Gastroesophageal sphincter (tissue), 4 donors: ENCODE measurements at regions not wholly inside any gene's neighbourhood (a gene's known extent, or its start where the extent isn't known, plus 50 kb on each side); places are given as distances from the start of the nearest gene placed in this dataset.
"Not testable (repeated sequence)": the region's sequence is repeated elsewhere in the genome, so short reads cannot be mapped to it uniquely, and the experiment has no call there.

Source experiments
- ATAC-seq: fragments of 150-250 bp; one replicate; pipeline ENCODE4 v1.9.1; 2016; ENCODE audit warnings: mild to moderate bottlenecking, moderate library complexity
- H3K27ac ChIP-seq, 4 donors: fragments of 200-600 bp; sonication (generic) in 3 of 4; 1 replicate in 3 of 4; 2 replicates in 1 of 4; pipeline ENCODE4 v1.5.1; 2016 to 2019
- H3K27me3 ChIP-seq: fragments of 200-600 bp; sonication (generic); one replicate; pipeline ENCODE4 v1.5.1; 2019
- H3K36me3 ChIP-seq, 2 donors: fragments of 200-600 bp; sonication (generic); one replicate each; pipeline ENCODE4 v1.5.1; 2019; ENCODE audit warnings: control low read depth in 1 of 2
- H3K4me1 ChIP-seq, 3 donors: fragments of 200-600 bp; sonication (generic); 1 replicate in 2 of 3; 2 replicates in 1 of 3; pipeline ENCODE4 v1.5.1; 2016 to 2019; ENCODE audit warnings: control low read depth in 2 of 3
- H3K4me3 ChIP-seq, 2 donors: fragments of 200-600 bp; sonication (generic); one replicate each; pipeline ENCODE4 v1.5.1; 2019; ENCODE audit warnings: mild to moderate bottlenecking in 1 of 2, moderate library complexity in 1 of 2
- H3K9me3 ChIP-seq, 3 donors: fragments of 200-600 bp; sonication (generic); one replicate each; pipeline ENCODE4 v1.5.1; 2017 to 2019; ENCODE audit warnings: control low read depth in 2 of 3
- EP300 ChIP-seq: sonication (generic); formaldehyde crosslinking; IDR thresholded peaks from one replicate; pipeline ENCODE4 v1.6.1; 2017; ENCODE audit warnings: antibody characterized with exemption, mild to moderate bottlenecking
- POLR2A ChIP-seq, 2 donors: fragments of 450-650 bp; IDR thresholded peaks; one replicate each; pipeline ENCODE4 v1.6.1; 2017; ENCODE audit warnings: antibody characterized with exemption in 2 of 2, mild to moderate bottlenecking in 2 of 2, moderate library complexity in 1 of 2
- POLR2AphosphoS5 ChIP-seq: sonication (generic); formaldehyde crosslinking; IDR thresholded peaks from one replicate; pipeline ENCODE4 v1.6.1; 2017; ENCODE audit warnings: antibody characterized with exemption
- WGBS, 2 donors: methylation state at CpG; one replicate each; pipeline ENCODE4 v1.1.5; 2018; ENCODE audit warnings: low coverage in 1 of 2; 5-methylcytosine and 5-hydroxymethylcytosine counted together
- TF ChIP-seq, protein P1 (sequence below), 4 experiments: fragments of 200-600 bp in 2 of 4; fragments of 450-650 bp in 2 of 4; sonication (generic) in 1 of 4; IDR thresholded peaks; one replicate each; pipeline ENCODE4 v1.5.1; 2017 to 2019; ENCODE audit warnings: antibody characterized with exemption in 4 of 4, mild to moderate bottlenecking in 2 of 4, moderate library complexity in 2 of 4

DNA sequence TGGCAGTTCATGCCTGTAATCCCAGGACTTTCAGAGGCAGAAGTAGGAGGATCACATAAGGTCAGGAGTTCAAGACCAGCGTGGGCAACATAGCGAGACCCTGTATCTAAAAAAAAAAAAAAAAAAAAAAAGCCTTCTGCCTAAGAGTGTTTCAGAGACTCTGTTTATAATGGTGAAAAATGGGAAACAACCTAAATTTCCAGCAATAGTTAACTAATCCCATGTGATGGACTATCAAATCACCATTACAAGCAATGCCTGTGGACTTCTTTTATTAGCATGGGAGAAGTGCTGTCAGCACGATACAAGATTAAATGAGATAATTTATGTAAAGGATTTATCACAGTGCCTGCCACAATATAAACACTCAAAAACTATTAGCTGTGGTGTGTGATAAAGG, 67.5 kb upstream of the CUX1 start:
- 78 to 79% methylated on average over 2 to 3 of the region's 3 CpGs for WGBS, 2 donors
- peaks cover 0 to 11% (median 2%) of the 10 kb centered on the region in 3 donors for H3K4me1 ChIP-seq
- no peak overlapping the region for H3K27ac ChIP-seq
- H3K9me3 ChIP-seq, result no peaks in the 10 kb centered on the region
- H3K36me3 ChIP-seq, result no peaks in the 10 kb centered on the region
- no peak for ATAC-seq
- H3K4me3 ChIP-seq, result no peak overlapping the region
- TF ChIP-seq, protein P1, sequence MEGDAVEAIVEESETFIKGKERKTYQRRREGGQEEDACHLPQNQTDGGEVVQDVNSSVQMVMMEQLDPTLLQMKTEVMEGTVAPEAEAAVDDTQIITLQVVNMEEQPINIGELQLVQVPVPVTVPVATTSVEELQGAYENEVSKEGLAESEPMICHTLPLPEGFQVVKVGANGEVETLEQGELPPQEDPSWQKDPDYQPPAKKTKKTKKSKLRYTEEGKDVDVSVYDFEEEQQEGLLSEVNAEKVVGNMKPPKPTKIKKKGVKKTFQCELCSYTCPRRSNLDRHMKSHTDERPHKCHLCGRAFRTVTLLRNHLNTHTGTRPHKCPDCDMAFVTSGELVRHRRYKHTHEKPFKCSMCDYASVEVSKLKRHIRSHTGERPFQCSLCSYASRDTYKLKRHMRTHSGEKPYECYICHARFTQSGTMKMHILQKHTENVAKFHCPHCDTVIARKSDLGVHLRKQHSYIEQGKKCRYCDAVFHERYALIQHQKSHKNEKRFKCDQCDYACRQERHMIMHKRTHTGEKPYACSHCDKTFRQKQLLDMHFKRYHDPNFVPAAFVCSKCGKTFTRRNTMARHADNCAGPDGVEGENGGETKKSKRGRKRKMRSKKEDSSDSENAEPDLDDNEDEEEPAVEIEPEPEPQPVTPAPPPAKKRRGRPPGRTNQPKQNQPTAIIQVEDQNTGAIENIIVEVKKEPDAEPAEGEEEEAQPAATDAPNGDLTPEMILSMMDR (IDR thresholded peaks at IDR 0.05), result no peak
- no peak for TF ChIP-seq EP300
- no peak for TF ChIP-seq POLR2AphosphoS5
- no peak for TF ChIP-seq POLR2A (IDR thresholded peaks at IDR 0.05)
- peaks cover 29% of the 10 kb centered on the region for H3K27me3 ChIP-seq

DNA sequence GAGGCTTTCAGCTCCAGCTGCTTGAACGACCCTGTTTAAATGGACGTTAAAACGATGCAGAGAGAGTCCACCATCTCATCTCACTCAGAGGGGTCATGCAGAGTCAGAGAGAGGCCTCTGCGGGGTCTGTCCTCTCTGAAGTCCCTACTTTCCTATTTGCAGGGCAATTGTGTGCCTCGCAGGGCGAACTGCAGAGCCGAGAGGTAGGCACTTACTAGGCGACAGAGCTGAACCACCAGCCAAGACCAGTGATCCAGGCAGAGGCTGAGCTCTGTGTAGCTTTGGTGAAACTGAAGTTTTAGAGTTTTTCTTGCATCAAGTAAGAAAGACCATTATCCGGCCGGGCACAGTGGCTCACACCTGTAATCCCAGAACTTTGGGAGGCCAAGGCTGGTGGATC, 64.1 kb upstream of the CUX1 start:
- Histone ChIP-seq H3K27ac (no peak overlapping the region), H3K9me3 (no peaks in the 10 kb centered on the region), H3K4me1 (peaks cover 0 to 5% (median 2%) of the 10 kb centered on the region in 3 donors), H3K4me3 (no peak overlapping the region), H3K27me3 (peaks cover 17% of the 10 kb centered on the region), H3K36me3 (no peaks in the 10 kb centered on the region)
- no peak for TF ChIP-seq POLR2A (IDR thresholded peaks at IDR 0.05)
- TF ChIP-seq EP300, result no peak
- TF ChIP-seq, protein P1 (IDR thresholded peaks at IDR 0.05), result no peak
- no peak for TF ChIP-seq POLR2AphosphoS5
- ATAC-seq, result no peak
- WGBS, 2 donors, result 92 to 100% methylated on average over 1 to 2 of the region's 10 CpGs

DNA sequence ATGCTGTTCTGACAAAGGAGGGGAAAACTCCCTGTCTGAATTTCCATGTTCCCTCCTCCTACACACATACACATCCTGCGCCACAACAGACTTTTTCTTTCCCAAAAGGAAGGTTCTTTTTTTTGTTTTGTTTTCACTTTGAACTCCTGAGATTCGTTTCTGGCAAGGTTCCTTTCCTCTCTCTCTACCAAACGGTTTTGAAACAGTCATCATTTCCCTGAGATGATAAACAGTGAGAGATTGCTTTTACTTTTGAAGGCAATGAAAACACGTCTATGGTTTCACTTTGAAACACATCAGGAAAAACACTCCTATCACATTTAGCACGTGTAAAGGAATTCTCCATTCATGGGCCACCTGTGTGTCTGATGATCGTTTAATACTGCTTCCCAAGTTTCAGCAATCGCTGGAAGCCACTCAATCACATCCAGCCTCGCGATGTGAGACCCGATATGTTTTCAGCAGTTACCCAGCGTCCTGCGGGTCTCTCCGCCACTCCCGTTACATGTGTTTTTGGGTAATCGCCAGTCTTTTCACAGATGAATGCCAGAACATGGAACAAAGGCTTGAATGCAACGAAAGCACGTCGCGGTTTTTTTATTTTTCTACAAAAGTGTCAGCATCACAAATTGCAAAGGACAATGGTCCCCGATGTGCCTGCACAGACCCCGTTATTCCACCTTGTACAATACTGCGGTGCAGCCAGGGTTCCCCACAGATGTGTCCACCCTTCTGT, 62.8 kb upstream of the CUX1 start:
- 7 to 12% methylated on average over 19 to 22 of the region's 22 CpGs for WGBS, 2 donors
- Histone ChIP-seq H3K27me3 (peaks cover 6% of the 10 kb centered on the region), H3K27ac (peak overlapping the region in 2 of 4 donors; percentile 4 to 8), H3K4me3 (peak overlapping the region; percentile 50 to 51), H3K9me3 (no peaks in the 10 kb centered on the region), H3K36me3 (no peaks in the 10 kb centered on the region), H3K4me1 (peaks cover 0 to 4% (median 2%) of the 10 kb centered on the region in 3 donors)
- TF ChIP-seq POLR2AphosphoS5 (no peak), EP300 (no peak), POLR2A (IDR thresholded peaks at IDR 0.05) (no peak)
- TF ChIP-seq, protein P1 (IDR thresholded peaks at IDR 0.05), result no peak
- ATAC-seq, result no peak

DNA sequence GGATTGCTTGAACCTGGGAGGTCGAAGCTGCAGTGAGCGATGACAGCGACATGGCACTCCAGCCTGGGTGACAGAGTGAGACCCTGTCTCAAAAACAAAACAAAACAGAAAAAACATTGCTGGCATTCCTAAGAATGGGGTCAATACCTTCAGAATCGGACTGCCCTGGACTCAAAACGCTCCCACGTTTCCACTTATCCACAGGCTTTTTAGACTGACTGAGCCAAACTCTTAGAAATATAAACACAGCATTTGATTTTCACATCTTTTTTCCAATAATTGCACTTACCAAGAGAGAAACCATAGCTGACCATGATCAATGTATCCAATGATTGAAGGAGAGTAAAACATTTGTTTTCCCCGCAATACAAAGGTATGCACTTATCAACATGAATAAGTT, 59.5 kb upstream of the CUX1 start:
- Histone ChIP-seq H3K9me3 (no peaks in the 10 kb centered on the region), H3K4me3 (no peak overlapping the region), H3K27ac (no peak overlapping the region), H3K36me3 (no peaks in the 10 kb centered on the region), H3K27me3 (no peaks in the 10 kb centered on the region), H3K4me1 (peaks cover 0 to 4% (median 2%) of the 10 kb centered on the region in 3 donors)
- 69 to 87% methylated on average over 3 to 7 of the region's 7 CpGs for WGBS, 2 donors
- ATAC-seq, result no peak
- no peak for TF ChIP-seq POLR2A (IDR thresholded peaks at IDR 0.05)

DNA sequence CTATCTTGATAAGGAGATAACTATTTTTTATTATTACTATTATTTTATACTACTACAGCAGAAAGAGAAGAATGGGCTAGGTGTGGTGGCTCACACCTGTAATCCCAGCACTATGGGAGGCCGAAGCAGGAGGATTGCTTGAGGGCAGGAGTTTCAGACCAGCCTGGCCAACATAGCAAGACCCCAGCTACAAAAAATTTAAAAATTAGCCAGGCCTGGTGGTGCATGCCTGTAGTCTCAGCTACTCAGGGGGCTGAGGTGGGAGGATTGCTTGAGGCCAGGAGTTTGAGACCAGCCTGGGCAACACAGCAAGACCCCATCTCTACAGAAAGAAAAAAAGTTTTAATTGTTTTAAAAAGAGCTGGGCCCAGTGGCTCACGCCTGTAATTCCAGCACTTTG, 58.9 kb upstream of the CUX1 start:
- H3K36me3 ChIP-seq, H3K27me3 ChIP-seq, H3K4me3 ChIP-seq, H3K4me1 ChIP-seq, H3K9me3 ChIP-seq, ATAC-seq, H3K27ac ChIP-seq: not testable (repeated sequence)
- 86 to 88% methylated on average over 1 of the region's 2 CpGs for WGBS, 2 donors

DNA sequence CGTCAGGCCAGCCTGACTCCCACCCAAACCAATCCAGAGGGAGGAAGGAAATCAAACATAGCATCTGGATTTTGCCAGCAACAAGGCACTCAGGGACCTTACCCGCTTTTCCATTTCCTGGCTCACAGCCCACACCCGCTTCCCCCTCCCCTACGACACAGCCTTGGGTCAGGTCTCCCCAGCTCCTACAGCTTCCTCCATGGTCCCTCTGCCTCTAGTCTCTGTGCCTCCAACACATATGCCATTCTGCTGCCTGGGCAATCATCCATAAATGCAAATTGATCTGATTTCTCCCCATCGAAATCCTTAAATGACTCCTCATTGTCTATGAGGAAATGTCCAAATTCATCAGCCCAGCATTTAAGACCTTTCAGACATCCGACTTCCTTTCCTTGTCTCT, 53.2 kb upstream of the CUX1 start:
- Histone ChIP-seq H3K27ac (no peak overlapping the region), H3K4me3 (no peak overlapping the region), H3K36me3 (no peaks in the 10 kb centered on the region), H3K9me3 (no peaks in the 10 kb centered on the region), H3K4me1 (no peaks in the 10 kb centered on the region), H3K27me3 (no peaks in the 10 kb centered on the region)
- TF ChIP-seq POLR2A (IDR thresholded peaks at IDR 0.05) (no peak), POLR2AphosphoS5 (no peak), EP300 (no peak)
- TF ChIP-seq, protein P1 (IDR thresholded peaks at IDR 0.05), result no peak
- WGBS, 2 donors, result 43 to 60% methylated on average over 5 of the region's 6 CpGs
- no peak for ATAC-seq
